HG02973 (cell line): ENCODE measurements at regions not wholly inside any gene's neighbourhood (a gene's known extent, or its start where the extent isn't known, plus 50 kb on each side); places are given as distances from the start of the nearest gene placed in this dataset.

ENCODE experiments used
- ATAC-seq: cut with Tn5 transposase; IDR thresholded peaks from one replicate; pipeline ENCODE4 v1.9.1; 2021; ENCODE audit warnings: moderate library complexity; ENCODE audit not compliant: unreplicated experiment

GRCh38 chr11:15378941-15379340 is 264.2 kb downstream of the INSC start:
- no peak for ATAC-seq

DNA sequence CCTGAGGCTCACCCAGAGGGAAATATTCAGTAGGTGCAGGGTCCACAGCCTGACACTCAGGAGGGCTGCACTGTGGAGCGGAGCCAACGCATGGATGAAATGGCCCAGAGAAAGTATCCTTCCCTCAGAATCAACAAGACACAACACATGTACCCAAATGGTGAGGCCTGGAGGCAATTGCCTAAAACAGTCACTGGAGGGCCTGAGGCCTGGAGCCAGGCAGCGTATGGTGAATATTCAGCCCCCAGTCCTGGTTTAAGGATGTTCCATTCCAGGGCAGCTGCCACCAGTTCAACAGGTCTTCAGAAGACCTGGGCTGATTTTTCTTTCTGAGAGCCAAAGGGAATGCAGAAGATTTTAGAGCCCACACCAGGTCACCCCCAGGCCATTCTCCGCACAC is 264.8 kb downstream of the INSC start:
- no peak for ATAC-seq

- no peak for ATAC-seq
Observed at GRCh38 chr11:15390857-15391256, 276.1 kb downstream of the INSC start.

DNA sequence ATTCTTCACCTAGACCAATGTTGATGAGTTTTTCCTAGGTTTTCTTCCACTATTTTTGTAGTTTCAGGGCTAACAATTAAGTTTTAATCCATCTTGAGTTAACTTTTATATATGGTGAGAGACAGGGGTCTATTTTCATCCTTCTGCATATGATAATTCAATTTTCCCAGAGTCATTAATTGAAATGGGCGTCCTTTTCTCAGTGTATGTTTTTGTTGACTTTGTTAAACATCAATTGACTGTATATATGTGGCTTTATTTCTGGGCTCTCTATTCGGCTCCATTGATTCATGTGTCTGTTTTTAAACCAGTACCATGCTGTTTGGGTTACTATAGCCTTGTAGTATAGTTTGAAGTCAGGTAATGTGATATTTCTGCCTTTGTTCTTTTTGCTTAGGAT is 282.1 kb downstream of the INSC start:
- ATAC-seq = no peak

DNA sequence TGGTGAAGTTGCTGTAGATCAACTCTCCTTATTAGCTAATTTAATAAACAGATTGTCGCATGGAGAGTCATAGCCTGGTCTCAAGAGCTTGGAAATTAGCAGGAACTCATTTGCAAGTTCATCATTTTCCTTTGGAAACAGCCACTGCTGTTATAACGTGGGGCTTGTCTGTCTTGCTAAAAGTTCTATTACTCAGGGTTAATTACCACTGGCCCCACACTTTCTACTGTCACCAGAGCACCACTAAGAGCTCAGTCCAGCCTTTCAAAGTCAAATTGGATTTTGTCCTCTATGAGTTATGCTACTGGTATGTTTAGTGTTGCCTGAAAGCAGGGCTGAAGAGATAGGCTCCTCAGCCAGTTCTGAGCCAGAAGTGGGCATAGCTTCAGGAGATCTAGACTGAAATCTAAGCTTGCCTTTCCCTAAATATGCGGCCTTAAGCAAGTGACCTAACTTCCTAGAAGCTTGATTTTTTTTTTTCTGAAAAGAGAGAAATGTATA is 292.2 kb downstream of the INSC start:
- ATAC-seq = no peak

GRCh38 chr11:15412054-15412453 is 297.3 kb downstream of the INSC start:
- ATAC-seq = no peak

GRCh38 chr11:15418921-15419320 is 304.2 kb downstream of the INSC start:
- no peak for ATAC-seq

DNA sequence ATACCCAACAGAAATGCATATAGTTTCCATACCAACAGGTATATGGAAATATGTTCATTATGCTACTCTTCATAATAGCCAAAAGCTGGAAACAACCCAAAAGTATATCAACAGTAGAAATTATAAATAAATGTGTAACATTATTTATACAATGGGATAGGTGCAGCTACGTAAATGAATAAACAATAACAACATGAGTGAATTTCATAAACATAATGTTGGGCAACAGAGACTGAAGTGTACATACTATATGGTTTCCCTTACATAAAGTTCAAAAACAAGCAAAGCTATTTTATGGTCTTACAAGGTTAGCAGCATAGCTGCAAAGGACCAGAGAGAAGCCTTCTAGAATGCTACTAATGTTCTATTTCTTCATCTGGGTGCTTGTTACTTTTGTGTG is 305.0 kb downstream of the INSC start:
- no peak for ATAC-seq

DNA sequence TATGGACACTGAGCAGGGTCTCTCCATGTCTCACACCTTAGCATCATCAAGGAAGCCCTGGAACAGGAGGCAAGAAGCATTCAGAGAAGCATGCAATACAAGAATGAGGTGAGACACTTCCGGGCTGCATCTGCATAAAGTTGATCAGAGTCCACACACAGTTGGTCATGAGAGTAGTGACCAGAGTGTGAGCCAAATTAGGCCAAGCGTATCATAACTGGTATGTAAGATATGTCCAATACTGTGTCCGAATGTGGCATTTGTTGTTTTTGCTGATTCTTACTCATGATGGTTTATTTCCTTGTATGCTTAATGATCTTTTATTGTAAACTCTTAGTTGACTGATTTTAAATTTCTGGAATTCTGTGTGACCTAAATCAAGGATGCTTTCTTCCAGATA is 315.7 kb downstream of the INSC start:
- ATAC-seq = no peak

DNA sequence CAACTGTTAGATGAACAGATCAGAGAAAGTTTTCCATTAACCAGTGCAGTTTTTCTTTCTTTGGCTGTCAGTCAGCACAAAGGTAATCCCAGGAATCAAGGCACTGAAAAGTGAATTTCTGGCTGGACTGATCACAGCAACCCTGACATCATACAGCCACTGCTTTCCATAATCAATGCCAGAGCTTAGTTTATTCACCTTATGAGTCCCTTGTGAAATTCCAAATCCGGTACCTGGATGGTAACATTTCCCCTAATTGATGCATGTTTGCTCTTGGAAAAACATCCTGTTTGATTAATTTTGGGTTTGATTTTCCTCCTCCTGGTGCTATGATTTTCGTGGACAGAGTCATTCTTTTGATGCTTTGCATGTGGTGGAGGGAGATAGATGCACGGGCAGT is 319.8 kb downstream of the INSC start:
- ATAC-seq = no peak

GRCh38 chr11:15446315-15446714 is 331.6 kb downstream of the INSC start:
- no peak for ATAC-seq

- no peak for ATAC-seq
Observed at GRCh38 chr11:15446929-15447328, 332.2 kb downstream of the INSC start.

DNA sequence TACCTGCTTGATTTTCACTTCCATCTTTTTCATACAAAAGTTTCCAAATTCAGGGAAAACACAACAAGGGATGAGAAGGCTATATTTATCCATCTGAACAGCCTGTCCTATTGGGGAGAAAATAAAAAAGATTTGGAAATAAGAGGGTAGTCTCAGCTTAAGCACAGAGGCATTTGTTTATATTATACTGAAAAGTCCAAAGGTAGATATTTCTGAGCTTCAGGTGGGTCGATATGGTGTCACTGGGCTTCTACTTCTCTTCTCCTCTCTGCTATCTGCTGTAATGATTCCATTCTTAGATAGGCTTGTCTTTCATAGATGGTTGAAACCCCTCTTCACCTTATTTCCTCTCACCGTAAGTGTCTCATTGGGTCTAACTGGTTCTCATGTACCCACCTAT is 337.0 kb downstream of the INSC start:
- no peak for ATAC-seq

GRCh38 chr11:15453211-15453765 is 338.6 kb downstream of the INSC start:
- no peak for ATAC-seq

DNA sequence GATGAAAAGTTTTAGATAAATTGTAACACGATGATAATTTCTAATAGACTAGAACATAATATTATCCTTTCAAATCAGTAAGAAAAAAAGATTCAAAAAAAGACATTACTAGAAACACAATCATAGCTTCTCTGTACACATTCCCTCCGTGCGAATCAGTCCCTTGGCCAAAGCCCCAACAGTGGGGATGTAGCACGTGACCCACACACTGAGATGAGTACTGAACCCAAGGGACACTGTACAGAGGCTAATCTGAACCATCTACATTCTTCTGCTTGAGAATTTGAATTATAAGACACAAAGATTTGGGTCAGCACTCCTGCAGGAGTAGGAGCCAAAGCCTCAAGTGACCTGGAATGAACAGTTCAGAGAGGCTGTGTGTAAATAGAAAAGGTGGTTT is 353.7 kb downstream of the INSC start:
- no peak for ATAC-seq

DNA sequence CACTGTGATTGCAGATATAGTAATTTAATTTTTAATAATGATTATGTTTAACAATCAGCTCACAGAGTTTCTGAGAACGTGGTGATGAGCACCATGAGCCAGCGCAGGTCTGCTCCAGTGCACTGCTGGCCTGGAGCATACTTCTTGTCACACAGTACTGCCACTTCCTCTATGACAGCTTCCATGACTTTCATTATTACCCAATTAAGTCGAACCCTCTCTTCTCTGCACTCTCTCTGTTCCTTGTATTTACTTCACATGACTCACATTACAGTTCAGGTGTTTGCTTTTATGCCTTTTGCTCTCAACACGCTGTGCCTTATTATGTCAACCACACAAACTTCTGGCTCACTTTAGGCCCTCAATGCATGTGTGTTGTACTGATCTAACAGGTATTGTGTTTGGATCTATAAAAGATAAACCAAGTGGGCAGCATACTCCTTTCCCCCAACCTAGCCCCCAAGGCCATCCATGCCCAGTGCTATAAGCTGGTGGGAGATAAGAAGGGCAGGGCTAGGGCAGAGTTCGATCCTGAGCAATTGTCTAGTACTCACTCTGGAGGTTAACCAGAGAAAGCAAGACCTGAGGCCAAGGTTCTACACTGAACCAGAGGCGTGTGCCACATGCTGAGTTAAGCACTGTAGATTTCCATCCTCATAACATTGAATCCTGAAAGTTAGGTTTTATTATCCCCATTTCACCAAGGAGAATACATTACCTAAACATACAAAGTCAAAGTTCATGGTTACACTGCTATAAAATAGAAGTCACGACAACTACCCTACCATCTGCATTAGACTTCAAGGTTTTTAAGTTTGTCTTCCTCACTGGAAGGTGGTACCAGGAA is 356.5 kb downstream of the INSC start:
- ATAC-seq = no peak

DNA sequence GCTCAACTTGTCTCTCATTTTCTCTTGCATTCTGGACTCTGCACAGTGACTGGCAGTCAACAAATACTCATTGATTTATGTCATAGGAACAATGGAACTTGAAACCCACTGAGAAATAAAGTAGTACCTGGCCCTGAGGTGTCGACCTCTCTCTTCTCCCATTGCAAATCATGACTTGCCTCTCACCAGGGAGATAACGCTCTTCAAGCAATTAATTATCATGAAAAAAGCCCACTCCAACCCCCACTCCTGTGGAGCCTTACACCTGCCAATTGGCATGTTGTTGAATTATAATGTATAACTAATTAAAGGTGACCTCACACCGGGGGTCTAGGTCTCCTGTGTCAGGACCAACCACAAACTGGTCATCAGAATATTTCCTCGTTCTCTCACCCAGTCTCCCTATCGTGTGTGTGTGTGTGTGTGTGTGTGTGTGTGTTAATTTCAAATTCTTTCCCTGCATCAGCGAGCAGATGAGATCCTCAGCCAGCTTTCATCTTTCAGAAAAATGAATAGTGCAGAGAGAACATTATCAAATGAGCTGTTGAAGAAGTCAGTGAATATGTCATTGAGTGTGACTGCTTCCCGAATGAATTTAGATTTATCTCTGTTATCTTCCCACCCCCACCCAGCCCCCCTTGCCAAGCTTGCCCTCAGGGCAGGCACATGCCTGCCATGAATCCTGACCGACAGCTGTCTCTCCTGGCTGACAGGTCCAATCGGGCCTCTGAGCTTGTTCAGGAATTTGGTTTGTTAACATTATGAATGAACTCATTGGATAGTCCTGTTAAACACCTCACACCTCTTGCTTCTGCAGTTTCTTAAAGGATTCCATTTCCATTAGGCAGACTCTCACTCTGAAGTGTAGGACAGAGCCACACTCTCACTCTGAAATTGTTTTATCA is 357.4 kb downstream of the INSC start:
- no peak for ATAC-seq

DNA sequence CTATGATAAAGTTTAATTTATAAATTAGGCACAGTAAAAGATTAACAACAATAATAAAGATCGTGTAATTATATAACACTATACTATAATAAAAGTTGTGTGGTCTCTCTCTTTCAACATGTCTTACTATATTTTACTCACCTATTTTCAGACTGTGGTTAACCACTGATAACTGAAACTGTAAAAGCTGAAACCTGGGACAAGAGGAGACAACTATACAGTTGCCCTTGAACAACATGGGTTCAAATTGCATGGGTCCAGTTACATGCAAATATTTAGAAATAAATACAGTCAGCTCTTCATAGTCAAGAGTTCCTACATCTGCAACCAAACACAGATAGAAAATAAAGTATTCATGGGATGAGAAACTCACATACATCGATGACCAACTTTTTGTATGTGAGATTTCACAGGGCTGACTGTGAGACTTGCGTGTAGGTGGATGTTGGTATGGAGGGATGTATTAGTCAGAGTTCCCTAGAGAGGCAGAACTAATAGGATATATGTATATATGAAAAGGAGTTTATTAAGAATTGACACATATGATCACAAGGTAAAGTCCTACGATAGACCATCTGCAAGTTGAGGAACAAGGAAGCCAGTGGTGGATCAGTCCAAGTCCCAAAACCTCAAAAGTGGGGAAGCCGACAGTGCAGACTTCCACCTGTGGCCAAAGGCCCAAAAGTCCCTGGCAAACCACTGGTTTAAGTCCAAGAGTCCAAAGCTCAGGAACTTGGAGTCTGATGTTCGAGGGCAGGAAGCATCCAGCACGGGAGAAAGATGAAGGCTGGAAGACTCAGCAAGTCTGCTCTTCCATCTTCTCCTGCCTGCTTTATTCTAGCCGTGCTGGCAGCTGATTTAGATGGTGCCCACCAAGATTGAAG is 359.5 kb downstream of the INSC start:
- peak; percentile 76 for ATAC-seq

DNA sequence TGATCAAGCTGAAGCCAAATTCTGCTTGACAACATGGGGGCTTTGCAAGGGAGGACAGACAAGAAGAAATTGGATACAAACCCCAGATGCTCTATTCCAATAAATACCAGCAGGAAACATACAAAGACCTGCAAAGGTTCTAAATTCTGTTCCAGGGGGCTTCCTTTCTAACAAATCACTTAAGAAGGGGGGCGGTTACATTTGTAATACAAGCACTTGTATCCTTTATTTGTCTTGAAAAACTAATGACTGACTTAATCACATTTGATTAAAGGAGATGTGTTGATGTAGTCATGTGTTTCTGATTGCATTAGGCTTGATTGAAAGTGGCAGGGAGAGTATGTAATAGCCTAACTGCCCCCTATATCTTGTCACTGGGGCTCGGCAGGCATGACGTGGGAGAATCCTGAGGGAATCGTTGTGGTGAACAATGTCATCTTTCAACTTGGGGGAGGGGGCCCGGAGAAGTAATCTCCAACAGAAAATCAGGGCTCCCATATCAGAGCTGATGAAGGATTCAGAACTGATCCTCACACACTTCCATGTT is 361.7 kb downstream of the INSC start:
- ATAC-seq = no peak

GRCh38 chr11:15481871-15482270 is 367.1 kb downstream of the INSC start:
- no peak for ATAC-seq
